Endothelial cell of umbilical vein (primary cell): ENCODE measurements at regions not wholly inside any gene's neighbourhood (a gene's known extent, or its start where the extent isn't known, plus 50 kb on each side); places are given as distances from the start of the nearest gene placed in this dataset.

Experiments used
- BruUV-seq: library from RNA; stranded (reverse); fragments of 400-500 nt; replicated peaks from 2 replicates; lab custom pipeline; 2021; lab: Mats Ljungman, UMichigan
- CTCF ChIA-PET: fragments of 300-600, 350-600 bp; sonication (Branson Sonifier 250); formaldehyde crosslinking; loops from one replicate; lab custom pipeline; 2021; ENCODE audit warnings: antibody characterized with exemption, inconsistent platforms; lab: Charles Lee
- POLR2A ChIA-PET: fragments of 300-600, 350-600 bp; sonication (Branson Sonifier 250); formaldehyde crosslinking; loops from one replicate; lab custom pipeline; 2021; ENCODE audit warnings: antibody characterized with exemption, inconsistent platforms; lab: Charles Lee
- DNase-seq: peaks from one replicate; pipeline ENCODE4 v3.0.0-alpha.2; 2011; ENCODE audit warnings: low read depth, low spot score
- FAIRE-seq: peaks from 2 replicates; lab custom pipeline; 2011; peaks lifted over from hg19 to GRCh38; lab: Jason Lieb, UNC
- H2AFZ ChIP-seq: 2 replicates; pipeline ENCODE4 v1.6.0; 2012; ENCODE audit warnings: low read depth, low read length, control low read depth, inconsistent platforms
- H3K27ac ChIP-seq: 2 replicates; pipeline ENCODE4 v1.5.1; 2011; ENCODE audit warnings: low read depth, mild to moderate bottlenecking, control low read depth, low read length, moderate library complexity; ENCODE audit not compliant: insufficient read depth
- H3K27me3 ChIP-seq, 2 experiments: 2 replicates each; pipeline versions ENCODE4 v1.6.0 to v1.6.1; 2011; ENCODE audit warnings: low read length in 2 of 2, mixed read lengths in 1 of 2; ENCODE audit not compliant: control insufficient read depth in 2 of 2, insufficient read depth in 2 of 2
- H3K36me3 ChIP-seq, 2 experiments: 2 replicates in 1 of 2; 3 replicates in 1 of 2; pipeline ENCODE4 v1.5.1; 2011; ENCODE audit warnings: low read length in 2 of 2, mild to moderate bottlenecking in 1 of 2, moderate library complexity in 1 of 2; ENCODE audit not compliant: control insufficient read depth in 2 of 2, insufficient read depth in 2 of 2; ENCODE audit errors: extremely low read depth in 1 of 2
- H3K4me1 ChIP-seq: 3 replicates; pipeline ENCODE4 v1.5.1; 2011; ENCODE audit warnings: mild to moderate bottlenecking, low read length; ENCODE audit not compliant: control insufficient read depth, insufficient read depth; ENCODE audit errors: extremely low read depth
- H3K4me2 ChIP-seq: 2 replicates; pipeline ENCODE4 v1.6.1; 2011; ENCODE audit warnings: low read length, control low read depth, mixed read lengths; ENCODE audit not compliant: insufficient read depth
- H3K4me3 ChIP-seq, 3 experiments: fragments of 200-600 bp in 1 of 3; sonication (generic), shearing (Covaris generic) in 1 of 3; replicated peaks in 1 of 3; 2 replicates each; pipeline ENCODE4 v1.5.1; 2011 to 2016; ENCODE audit warnings: control low read depth in 3 of 3, low read length in 3 of 3, mild to moderate bottlenecking in 2 of 3, inconsistent platforms in 1 of 3, low read depth in 1 of 3, moderate library complexity in 1 of 3; ENCODE audit not compliant: insufficient read depth in 1 of 3
- H3K79me2 ChIP-seq: 2 replicates; pipeline ENCODE4 v1.6.0; 2012; ENCODE audit warnings: low read length, inconsistent platforms; ENCODE audit not compliant: control insufficient read depth, insufficient read depth
- H3K9ac ChIP-seq: replicated peaks from 2 replicates; pipeline ENCODE3; 2011; ENCODE audit warnings: low read length, control low read depth; ENCODE audit not compliant: insufficient read depth; ENCODE audit errors: extremely low read depth
- H3K9me1 ChIP-seq: replicated peaks from 3 replicates; pipeline ENCODE4 v1.6.0; 2011; ENCODE audit warnings: mild to moderate bottlenecking, low read length; ENCODE audit not compliant: control insufficient read depth, insufficient read depth; ENCODE audit errors: extremely low read depth
- H3K9me3 ChIP-seq: replicated peaks from 2 replicates; pipeline ENCODE4 v1.5.1; 2012; ENCODE audit warnings: low read length, inconsistent platforms; ENCODE audit not compliant: control insufficient read depth, insufficient read depth
- H4K20me1 ChIP-seq: replicated peaks from 2 replicates; pipeline ENCODE3; 2011; ENCODE audit warnings: mild to moderate bottlenecking, low read length; ENCODE audit not compliant: control insufficient read depth, insufficient read depth; ENCODE audit errors: extremely low read depth
- EZH2 ChIP-seq: IDR thresholded peaks from 2 replicates; pipeline ENCODE4 v1.6.1; 2012; ENCODE audit warnings: borderline replicate concordance, low read depth, mild to moderate bottlenecking, moderate library complexity, low read length, inconsistent platforms; ENCODE audit not compliant: severe bottlenecking
- FOS ChIP-seq: IDR thresholded peaks from 2 replicates; pipeline ENCODE4 v1.6.1; 2011; ENCODE audit warnings: mild to moderate bottlenecking, low read length, moderate library complexity, borderline replicate concordance; ENCODE audit not compliant: insufficient read depth
- GATA2 ChIP-seq: IDR thresholded peaks from 2 replicates; pipeline ENCODE4 v1.7.0; 2011; ENCODE audit warnings: low read depth, mild to moderate bottlenecking, moderate library complexity, mixed read lengths, low read length; ENCODE audit not compliant: insufficient read length, insufficient read depth
- MYC ChIP-seq: IDR thresholded peaks from one replicate; pipeline ENCODE4 v1.6.1; 2011; ENCODE audit warnings: mild to moderate bottlenecking, low read depth, low read length
- POLR2A ChIP-seq: IDR thresholded peaks from 2 replicates; pipeline ENCODE4 v1.6.1; 2012; ENCODE audit warnings: low read depth, mild to moderate bottlenecking, control low read depth, low read length
- POLR2AphosphoS5 ChIP-seq: IDR thresholded peaks from 2 replicates; pipeline ENCODE4 v1.6.1; 2012; ENCODE audit warnings: low read depth, mild to moderate bottlenecking, control low read depth, low read length, moderate library complexity; ENCODE audit not compliant: insufficient read depth
- dilution Hi-C: fragments of 300-500 bp; cut with MboI; formaldehyde crosslinking; loops from one replicate; pipeline ENCODE4 v1.15.0; 2019; ENCODE audit warnings: low sequenced_read_pairs; ENCODE audit not compliant: extremely low pct_ligation_motif_present
- intact Hi-C: fragments of 100-400 bp; cut with micrococcal nuclease; formaldehyde crosslinking; loops from one replicate; pipeline ENCODE4 v1.10.0; 2022
- TF ChIP-seq, protein P1 (sequence below), 2 donors: IDR thresholded peaks; 1 replicate in 1 of 2; 2 replicates in 1 of 2; pipeline ENCODE4 v1.5.1; 2011; ENCODE audit warnings: low read length in 2 of 2, mild to moderate bottlenecking in 2 of 2, moderate library complexity in 2 of 2, control low read depth in 1 of 2, inconsistent platforms in 1 of 2, low read depth in 1 of 2; ENCODE audit not compliant: insufficient read depth in 1 of 2; ENCODE audit errors: extremely low read depth in 1 of 2
- TF ChIP-seq, protein P2 (sequence below): IDR thresholded peaks from 2 replicates; pipeline ENCODE4 v1.6.1; 2011; ENCODE audit not compliant: insufficient read depth, insufficient read length

DNA sequence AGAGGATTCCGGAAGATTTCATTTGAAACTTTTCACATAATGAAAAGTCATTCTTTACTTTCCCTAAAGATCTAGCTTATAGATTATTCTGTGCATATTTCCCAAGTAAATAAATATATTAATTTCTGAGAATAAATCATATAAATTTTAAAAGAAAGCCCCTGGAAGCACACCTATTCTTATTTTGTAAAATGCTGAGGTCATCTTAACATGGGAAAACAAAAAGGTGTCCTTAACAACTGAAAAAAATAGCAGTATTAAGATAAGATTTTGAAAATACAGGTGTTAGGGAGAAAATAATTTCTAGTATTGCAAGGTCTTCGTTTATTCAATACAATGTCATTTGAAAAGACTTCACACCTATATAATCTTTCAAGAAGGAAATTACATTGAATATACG lies 567.5 kb upstream of the CHAC2 start:
- Histone ChIP-seq H3K9me3 (no peaks in the 10 kb centered on the region), H3K9ac (no peak overlapping the region), H3K79me2 (no peaks in the 10 kb centered on the region), H2AFZ (no peak overlapping the region), H4K20me1 (no peaks in the 10 kb centered on the region), H3K4me2 (no peak overlapping the region), H3K4me1 (no peaks in the 10 kb centered on the region), H3K27me3 (no peaks in the 10 kb centered on the region), H3K36me3 (no peaks in the 10 kb centered on the region), H3K27ac (no peak overlapping the region), H3K9me1 (no peaks in the 10 kb centered on the region), H3K4me3 (no peak overlapping the region)
- CTCF ChIA-PET = no interaction called here
- intact Hi-C loops = no loop called here
- DNase-seq (no peak), FAIRE-seq (no peak)
- no TSS peak for BruUV-seq
- TF ChIP-seq EZH2 = no peak
- TF ChIP-seq POLR2AphosphoS5 = no peak
- TF ChIP-seq GATA2 = no peak
- TF ChIP-seq MYC = no peak
- TF ChIP-seq, protein P1, sequence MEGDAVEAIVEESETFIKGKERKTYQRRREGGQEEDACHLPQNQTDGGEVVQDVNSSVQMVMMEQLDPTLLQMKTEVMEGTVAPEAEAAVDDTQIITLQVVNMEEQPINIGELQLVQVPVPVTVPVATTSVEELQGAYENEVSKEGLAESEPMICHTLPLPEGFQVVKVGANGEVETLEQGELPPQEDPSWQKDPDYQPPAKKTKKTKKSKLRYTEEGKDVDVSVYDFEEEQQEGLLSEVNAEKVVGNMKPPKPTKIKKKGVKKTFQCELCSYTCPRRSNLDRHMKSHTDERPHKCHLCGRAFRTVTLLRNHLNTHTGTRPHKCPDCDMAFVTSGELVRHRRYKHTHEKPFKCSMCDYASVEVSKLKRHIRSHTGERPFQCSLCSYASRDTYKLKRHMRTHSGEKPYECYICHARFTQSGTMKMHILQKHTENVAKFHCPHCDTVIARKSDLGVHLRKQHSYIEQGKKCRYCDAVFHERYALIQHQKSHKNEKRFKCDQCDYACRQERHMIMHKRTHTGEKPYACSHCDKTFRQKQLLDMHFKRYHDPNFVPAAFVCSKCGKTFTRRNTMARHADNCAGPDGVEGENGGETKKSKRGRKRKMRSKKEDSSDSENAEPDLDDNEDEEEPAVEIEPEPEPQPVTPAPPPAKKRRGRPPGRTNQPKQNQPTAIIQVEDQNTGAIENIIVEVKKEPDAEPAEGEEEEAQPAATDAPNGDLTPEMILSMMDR (IDR thresholded peaks at IDR 0.05; ENCODE audit: extremely low read depth in 1 of 2, insufficient read depth in 1 of 2, low read depth in 1 of 2, low read length in 2 of 2) = no peak
- TF ChIP-seq, protein P2, sequence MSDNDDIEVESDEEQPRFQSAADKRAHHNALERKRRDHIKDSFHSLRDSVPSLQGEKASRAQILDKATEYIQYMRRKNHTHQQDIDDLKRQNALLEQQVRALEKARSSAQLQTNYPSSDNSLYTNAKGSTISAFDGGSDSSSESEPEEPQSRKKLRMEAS = no peak
- TF ChIP-seq FOS = no peak
- no peak for TF ChIP-seq POLR2A
- POLR2A ChIA-PET = no interaction called here
- dilution Hi-C loops = no loop called here
